OCI-LY3 (cell line): ENCODE measurements at regions not wholly inside any gene's neighbourhood (a gene's known extent, or its start where the extent isn't known, plus 50 kb on each side); places are given as distances from the start of the nearest gene placed in this dataset.

Experiments used
- CTCF ChIP-seq: fragments of 200-600, 300-600 bp; sonication (generic); IDR thresholded peaks from 2 replicates; pipeline ENCODE4 v1.5.1; 2014; ENCODE audit warnings: antibody characterized with exemption, low read length, low read depth
- EZH2phosphoT487 ChIP-seq: fragments of 200-600 bp; shearing (Covaris generic); IDR thresholded peaks from 2 replicates; pipeline ENCODE4 v1.6.1; 2018; ENCODE audit warnings: antibody characterized with exemption, mixed run types, low read depth

- TF ChIP-seq CTCF (no peak), EZH2phosphoT487 (no peak)
These were observed 762.4 kb upstream of the DPPA4 start for GRCh38 chr3:110099711-110100110.
